IMR-90 (cell line): ENCODE measurements at regions not wholly inside any gene's neighbourhood (a gene's known extent, or its start where the extent isn't known, plus 50 kb on each side); places are given as distances from the start of the nearest gene placed in this dataset.

Experiments used
- CHD1 ChIP-seq: IDR thresholded peaks from 2 replicates; pipeline ENCODE4 v1.6.1; 2012; ENCODE audit warnings: low read depth, low read length, improper control_type of control experiment
- TF ChIP-seq, protein P1 (sequence below): conservative IDR thresholded peaks from 2 replicates; pipeline ENCODE4 v1.5.1; 2012; ENCODE audit warnings: mild to moderate bottlenecking, low read depth, low read length, improper control_type of control experiment

DNA sequence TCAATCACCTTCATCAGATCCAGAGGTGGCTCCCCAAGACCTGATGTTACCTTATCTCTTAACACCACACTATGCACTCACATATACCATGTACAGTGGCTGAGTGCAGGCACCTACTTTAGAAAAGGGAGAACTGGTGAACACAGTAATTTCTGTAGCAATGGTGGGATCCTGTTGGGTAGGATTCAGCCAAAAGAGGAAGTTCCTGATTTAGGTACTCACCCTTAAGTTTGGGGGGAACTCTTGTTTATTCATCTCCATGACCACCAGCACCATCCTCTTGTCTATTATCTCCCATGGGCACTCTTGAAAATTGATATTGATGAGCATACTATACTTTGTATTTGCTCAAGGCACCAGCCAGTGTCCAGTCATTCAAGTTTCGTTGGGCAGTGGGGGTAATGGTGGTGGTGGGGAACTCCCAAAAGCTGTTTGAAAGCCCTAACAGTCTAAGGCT lies 324.4 kb downstream of the LMO7 start:
- TF ChIP-seq, protein P1, sequence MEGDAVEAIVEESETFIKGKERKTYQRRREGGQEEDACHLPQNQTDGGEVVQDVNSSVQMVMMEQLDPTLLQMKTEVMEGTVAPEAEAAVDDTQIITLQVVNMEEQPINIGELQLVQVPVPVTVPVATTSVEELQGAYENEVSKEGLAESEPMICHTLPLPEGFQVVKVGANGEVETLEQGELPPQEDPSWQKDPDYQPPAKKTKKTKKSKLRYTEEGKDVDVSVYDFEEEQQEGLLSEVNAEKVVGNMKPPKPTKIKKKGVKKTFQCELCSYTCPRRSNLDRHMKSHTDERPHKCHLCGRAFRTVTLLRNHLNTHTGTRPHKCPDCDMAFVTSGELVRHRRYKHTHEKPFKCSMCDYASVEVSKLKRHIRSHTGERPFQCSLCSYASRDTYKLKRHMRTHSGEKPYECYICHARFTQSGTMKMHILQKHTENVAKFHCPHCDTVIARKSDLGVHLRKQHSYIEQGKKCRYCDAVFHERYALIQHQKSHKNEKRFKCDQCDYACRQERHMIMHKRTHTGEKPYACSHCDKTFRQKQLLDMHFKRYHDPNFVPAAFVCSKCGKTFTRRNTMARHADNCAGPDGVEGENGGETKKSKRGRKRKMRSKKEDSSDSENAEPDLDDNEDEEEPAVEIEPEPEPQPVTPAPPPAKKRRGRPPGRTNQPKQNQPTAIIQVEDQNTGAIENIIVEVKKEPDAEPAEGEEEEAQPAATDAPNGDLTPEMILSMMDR, result no peak
- no peak for TF ChIP-seq CHD1
